ENCODE measurements at regions not wholly inside any gene's neighbourhood (a gene's known extent, or its start where the extent isn't known, plus 50 kb on each side); places are given as distances from the start of the nearest gene placed in this dataset.

DNA sequence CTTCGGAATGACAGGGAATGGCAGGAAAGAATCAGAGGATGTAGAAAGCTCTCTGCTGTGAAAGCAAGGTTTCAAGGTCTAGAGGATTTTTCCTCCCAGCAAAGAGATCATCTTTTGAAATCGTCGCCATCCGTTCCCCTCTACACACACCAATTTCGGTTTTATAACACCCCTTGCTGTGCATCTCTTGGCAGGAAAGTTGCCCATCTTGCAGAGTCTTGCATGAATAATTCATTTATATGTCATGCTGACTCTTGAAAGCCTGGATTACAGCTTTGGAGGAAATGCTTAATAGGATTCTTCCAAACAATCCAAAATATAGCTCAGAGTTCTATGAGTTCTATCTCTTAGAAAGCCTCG, 262.7 kb downstream of the CHL1 start:
- no peak for DNase-seq

DNA sequence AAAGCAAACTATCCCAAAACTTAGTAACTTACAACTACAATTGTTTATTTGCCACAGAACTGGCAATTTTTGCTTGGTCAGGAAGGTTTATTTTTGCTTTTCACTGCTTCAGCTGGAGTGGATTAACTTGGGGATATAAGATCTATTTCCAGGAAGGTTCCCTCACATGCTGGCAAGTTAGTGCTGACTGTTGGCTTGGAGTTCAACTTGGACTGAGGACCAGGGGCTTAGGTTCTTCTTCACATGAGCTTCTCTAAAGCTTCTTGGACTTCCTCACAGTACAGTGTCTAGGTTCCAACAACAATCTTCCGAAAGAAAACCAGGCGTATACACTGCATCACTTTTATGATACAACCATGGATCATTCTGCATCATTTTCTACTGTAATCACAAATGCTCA, 264.4 kb downstream of the CHL1 start:
- no peak for DNase-seq

DNA sequence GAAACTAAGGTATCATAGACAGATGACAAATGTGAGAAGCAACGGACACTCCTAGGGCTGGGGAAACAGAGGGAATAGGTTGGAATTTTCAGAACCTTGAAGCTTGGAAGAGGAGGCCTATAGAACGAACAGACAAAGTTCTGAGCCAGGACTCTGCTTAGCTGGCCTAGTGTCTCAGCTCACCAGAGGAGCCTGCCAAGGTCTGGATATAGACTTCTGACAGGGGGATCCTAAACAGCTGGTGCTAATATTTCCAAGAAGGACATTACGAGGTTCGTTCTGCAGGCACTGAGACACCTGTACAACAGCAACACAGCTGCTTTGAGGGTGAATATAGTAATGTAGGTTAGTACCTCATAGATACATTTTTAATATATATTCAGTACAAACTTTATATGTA, 266.3 kb downstream of the CHL1 start:
- no peak for DNase-seq

DNA sequence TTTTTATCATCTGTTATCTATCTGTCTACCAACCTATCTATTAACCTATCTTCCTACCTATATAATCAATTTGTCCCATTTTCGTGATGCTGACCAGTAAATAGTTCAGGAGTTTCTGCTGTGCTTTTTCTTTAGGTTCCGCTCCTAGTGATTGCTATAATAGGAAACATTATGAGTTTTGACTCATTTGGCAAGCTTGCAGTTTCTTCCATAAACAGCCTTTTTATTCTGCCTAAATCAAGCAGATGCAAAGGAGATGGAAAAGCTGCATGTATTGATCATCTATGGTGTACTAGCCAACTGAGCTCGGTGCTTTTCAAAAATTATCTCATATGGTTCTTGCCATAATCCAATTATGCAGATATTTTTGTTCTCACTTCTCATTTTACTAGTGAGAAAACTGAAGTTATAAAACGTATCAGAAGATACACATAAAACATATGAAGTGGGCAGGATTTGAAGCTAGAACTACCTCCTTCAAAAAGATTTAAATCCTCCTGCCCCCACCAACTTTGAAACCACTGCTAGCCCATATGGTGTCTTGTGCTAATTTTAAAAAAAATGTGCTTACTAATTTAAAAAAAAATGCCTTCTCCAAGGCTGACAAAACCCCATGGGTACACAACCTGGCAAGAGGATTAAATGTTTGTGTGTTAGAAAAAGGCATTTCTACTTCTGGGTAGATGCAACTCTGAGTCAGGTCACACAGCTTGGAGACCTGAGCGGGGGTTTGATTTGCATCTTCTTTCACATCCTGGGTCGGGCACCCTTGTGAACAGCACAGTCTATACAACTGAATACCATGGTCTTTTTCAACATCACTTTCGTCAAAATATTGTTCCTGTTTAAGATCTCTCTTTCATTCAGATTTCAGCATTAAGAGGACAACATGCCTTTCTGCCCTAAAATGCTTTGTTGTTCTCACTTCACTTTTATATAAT, 267.0 kb downstream of the CHL1 start:
- no peak for DNase-seq

DNA sequence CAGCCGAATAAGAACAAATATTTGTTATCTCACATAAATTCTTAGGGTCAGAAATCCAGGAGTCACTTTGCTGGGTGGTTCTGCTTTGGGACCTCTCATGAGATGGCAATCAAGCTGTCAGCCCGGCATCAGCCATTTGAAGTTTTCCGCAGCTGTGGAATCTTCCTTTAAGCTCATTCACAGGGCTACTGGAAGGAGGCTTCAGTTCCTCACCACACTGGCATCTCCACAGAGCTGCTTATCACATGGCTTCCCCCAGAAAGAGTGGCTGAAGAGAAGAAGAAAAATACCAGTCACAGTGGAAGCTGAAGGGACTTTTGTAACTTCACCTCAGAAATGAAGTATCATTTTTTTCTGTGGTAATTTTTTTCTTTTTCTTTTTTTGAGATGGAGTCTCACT, 267.7 kb downstream of the CHL1 start:
- DNase-seq, result no peak

DNA sequence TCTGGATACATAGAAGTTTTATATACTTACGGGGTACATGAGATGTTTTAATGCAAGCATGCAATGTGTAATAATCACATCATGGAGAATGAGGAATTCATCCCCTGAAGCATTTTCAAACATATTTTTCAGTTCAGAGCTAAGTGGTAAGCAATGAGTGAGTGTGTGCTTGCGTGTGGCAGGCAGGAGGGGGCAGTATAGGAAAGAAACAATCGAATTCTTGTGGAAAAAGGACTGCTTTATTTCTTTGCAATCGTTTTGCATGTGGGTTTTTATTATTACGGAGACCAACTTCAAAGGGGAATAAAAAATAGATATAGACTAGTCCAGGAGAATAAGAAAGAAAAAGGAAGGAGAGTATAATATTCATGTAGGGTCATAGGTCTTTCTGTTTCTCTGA, 271.6 kb downstream of the CHL1 start:
- no peak for DNase-seq

DNA sequence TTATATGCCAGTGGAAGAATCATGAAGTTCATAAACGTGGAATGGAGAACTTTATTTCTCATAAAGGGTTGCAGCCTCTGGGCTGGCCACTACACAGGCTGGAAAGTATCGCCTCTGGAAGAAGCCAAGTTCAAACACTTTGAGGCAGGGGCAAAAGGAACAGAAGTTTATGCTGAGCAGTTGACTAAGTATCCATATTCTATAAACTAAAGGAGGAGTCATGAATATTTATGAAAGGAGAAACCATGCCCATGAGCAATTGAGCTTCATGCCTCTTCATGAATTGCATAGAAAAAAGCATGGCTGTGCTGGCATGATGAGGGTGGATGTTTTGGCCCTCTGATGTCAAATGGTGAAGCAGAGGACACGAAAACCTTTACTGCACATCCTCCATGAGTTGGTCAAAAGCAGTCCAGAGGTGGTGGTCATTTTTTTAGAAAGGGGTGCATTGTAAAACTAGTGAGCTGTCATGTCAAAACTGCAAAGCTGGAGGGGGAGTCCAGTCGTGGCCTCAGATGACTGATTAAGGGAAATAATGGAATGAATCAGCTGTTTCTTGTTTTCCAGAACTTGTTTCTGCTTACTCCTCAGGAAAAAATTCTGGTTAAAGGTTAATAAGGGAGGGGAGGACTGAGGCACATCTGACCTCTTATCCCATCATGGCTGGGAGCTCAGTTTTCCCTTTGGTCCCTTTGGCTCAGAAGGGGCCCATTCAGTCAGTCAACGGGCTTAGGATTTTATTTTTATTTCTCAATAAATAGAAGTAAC, 276.7 kb downstream of the CHL1 start:
- DNase-seq, result no peak

DNA sequence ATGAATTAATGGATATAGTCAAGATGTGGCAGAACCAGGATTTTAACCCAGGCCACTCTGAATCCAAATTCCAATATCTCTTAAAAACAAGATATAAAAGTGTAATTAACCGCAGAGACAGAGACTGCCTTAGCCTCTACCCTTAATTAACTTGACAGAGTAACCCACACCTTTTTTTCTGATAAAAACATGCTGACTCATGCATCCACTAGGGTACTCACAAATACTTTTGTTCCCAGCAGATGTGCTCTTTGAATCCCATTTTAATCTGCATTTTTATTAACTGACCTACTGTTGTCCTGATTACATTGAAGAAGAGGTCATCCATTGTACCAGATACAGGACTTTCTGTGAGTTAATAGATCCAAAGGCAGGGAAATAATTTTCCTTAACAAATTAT, 278.3 kb downstream of the CHL1 start:
- no peak for DNase-seq

DNA sequence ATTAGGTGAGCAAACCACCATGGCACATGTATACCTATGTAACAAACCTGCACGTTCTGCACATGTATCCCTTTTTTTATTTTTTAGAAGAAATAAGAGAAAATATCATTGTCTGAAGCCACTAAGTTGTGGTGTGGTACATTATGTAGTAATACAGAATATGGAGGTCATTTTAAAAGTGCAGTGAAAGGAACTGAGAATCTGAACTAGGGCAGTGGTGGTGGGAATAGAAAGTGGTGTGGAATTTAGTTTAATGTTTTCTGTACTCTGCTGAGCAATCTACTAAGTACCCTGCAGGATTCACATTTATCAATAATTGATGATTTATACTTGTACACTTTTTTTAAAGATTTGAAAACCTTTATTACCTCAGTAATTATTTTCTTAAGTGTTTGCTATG, 283.5 kb downstream of the CHL1 start:
- no peak for DNase-seq

DNA sequence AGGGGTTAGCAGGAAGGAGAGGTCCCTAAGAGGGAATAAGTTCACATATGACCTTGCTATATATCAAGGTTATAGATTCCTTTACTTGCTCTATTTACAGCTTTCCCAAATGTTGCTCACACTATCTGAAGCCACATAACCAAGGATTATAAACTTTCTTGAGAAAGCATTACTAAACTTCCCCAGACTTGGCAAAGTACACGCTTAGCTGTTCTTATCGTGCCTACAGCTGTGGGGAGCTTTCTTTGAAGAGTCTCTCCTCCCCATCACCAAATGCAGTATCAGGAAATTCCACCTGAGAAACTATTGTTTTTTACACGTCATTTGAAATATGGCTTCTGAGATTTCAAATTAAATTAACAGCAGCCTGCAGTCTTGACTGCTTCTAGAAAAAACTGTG, 284.5 kb downstream of the CHL1 start:
- no peak for DNase-seq

DNA sequence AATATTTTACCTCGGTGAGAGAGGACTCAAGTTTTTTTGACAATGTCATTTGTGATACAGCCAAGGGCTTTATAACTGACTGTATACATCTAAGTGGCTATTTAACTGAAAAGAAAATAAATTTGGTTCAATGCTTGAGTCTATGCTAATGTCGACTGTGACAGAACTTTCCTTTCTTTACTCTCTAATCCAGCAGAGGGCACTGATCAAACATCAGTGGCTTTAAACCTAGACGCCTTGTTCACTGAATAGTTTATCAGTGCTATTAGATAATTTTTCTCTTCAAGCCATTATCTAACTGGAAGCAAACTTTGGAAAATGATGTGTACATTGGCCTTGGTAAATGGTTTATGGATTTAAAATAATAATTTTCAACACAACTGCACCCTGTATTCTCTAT, 285.1 kb downstream of the CHL1 start:
- DNase-seq, result no peak

DNA sequence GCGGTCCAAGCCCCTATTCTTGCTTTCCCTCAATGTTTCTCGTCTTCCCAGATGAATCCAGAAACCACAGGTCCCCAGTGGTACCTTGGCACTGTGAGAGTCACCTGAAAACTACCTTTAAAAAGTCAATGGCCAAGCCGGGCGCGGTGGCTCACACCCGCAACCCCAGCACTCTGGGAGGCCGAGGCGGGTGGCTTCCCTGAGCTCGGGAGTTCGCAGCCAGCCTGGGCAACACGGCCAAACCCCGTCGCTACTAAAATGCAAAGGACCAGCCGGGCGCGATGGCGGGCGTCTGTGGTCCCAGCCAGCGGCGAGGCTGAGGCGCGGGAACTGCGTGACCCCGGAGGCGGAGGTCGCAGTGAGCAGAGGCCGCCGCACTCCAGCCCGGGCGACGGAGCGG, 285.9 kb downstream of the CHL1 start:
- no peak for DNase-seq

DNA sequence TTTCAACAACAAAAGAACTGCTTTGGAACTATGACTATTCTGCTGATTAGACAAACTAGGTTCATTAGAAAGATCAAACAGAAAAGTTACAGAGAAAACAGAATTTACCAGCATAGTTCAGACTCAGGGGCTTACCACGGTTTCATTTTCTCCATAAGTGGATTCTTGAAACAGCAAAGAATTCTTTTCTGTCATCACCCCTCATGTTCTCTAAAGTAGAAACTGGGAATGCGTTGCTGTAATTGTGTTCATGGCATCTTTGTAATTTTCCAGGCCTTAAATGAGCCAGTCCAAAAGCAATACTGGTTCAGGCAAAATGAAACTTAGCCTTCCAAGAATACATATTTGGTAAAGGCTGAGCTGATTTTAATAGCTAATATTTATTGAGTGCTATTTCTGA, 287.8 kb downstream of the CHL1 start:
- DNase-seq, result no peak

DNA sequence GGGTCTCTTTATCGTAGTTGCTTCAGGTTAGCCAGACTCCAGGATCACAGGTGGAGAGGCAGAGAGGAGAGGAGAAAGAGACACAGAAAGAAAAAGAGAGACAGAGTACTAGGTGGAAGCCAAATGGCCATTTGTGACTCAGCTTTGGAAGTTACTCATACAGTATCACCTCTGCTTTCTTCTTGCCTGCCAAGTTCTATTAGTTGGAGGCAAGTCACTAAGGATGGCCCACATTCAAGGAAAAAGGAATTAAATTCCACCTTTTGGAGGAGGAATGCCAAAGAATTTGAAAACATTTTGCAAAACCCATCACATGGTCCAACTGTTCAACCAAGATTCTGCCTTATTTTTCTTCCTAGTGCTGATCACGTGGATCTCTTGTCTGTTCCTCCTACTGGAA, 291.1 kb downstream of the CHL1 start:
- DNase-seq, result no peak

DNA sequence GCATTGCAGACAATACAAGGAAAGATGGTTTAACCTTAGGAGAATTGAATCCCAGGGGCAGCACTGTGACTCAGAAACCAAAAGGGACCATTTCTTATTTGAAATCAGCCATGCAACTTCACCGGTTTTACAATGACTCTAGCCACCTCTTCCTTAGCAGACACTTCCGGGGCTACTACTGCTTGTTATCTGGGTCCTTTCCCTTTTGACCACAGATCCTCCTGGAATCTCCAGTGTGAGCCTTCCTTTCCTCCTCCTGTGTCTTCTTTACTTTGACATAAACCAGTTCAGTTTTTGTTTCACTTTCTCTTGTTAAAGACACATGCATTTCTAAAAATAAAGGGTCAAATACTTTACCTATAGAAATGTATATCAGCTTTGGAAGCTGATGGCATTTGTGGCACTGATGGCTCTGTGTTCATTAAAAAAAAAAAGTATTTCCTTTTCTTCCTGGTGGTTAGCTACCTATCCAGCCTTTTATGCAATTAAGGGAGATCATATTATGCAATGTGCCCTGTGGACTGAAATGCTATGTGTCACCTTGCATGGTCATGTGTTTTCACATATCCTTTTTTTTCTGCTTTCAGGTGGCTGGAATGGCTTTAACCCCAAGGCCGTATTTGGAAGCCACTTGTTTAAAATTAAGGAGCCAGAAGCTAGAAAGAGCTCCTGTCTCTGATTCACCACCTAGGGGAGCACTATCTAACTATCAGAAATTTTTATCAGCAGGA, 296.2 kb downstream of the CHL1 start:
- no peak for DNase-seq

DNA sequence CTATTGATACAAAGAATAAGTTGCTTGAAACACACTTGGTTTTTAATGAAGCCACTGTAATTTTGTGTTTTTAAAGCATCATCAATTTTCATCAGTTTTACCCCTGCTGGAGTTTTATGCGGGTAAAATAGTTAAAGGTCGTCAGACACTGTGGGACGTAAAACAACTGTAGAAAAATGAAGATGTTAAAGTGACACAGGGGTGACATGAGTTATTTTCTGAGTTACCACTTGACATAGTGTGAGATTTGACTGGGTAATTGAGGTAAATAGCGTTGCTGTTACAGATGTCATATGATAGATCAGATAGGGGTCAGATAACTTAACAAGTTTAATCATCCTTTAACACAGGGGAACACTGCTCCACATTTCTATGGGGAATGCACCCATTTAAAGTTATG, 297.6 kb downstream of the CHL1 start:
- DNase-seq, result no peak

DNA sequence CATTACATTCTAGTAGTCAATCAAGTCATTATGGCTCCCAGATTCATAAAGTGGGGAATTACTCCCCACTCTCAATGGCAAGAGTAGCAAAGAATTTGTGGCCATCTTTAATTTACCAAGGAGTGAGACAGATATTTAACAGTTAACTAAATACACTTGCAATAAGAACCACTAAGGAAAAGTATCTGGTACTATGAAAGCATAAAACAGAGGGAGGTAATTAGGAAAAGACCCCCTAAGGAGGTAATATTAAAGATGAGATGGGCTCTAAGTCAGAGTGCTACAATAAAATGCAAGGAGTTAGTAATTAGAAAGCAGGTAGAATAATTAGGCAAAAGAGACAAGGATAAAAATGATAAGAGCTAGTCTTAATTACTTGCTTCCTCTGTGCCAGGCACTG, 301.9 kb downstream of the CHL1 start:
- no peak for DNase-seq

DNA sequence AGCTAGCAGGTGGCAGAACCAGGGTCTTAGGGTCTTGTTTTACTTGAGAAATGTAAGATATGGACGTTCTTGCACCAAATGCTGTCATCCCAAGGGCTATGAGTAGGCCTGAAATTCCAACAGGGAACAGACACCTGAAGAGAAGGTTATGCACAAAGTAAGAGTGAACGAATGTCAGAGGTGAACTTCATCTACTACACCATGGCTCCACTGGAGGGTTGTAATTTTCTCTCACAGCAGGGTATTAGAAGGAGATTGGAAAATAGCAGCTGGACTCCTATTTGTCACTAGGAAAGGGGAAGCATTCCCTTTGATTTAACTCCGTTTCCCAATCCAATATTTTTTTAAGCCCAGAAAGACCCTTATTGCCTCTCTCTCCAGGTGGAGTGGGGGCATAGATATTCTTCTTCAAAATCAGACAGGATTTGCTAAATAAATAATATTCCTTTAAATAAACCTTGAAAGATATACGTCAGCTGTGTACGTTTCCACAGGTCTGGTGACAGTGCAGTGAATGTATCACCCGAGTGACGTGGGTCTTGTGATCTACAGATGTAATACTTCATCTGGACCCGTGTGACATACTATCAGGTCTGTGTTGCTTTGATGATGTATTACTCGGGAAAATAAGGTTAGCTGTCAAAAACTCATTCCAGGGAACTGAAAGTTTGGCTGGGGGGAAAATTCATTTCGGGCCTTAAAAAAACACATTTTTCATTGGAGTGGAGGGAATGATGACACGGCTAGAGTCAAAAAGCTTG, 302.6 kb downstream of the CHL1 start:
- no peak for DNase-seq

DNA sequence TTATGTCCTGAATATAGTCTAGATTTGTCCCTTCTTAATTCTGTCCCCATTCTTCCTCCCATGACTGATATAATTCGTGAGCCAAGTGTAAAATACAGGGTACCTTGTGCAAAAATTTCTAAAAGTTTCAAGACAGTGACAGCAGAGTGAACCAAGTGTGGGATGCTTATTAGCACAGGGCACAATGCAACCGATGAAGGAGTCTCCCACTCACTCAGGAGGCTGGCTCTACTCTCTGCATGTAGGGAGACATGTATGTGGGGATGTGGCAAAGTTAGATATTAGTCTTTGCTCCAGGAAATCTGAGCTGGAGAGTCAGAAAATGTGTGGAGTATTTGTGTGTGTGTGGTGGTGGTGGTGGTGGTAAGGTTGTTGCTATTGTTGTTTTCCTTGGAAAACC, 305.9 kb downstream of the CHL1 start:
- no peak for DNase-seq

DNA sequence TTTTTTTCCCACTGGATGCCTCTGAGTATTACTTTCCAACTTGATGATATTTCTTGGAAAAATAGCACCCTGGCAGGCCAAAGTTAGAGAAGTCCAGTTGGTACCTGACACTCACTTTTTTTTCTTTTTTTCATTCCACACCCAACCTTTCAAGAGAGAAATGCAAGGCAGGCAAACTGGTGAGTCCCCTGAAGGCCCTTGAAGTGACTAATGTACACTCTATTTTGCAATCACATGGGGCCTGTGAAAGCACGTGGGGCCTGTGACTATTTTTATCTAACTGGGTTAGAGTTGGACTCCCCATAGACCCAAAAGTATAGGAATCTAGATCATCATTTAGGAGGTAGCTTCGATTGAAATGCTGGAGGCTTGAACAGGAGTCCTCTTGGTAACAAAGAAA, 316.7 kb downstream of the CHL1 start:
- DNase-seq, result no peak

DNA sequence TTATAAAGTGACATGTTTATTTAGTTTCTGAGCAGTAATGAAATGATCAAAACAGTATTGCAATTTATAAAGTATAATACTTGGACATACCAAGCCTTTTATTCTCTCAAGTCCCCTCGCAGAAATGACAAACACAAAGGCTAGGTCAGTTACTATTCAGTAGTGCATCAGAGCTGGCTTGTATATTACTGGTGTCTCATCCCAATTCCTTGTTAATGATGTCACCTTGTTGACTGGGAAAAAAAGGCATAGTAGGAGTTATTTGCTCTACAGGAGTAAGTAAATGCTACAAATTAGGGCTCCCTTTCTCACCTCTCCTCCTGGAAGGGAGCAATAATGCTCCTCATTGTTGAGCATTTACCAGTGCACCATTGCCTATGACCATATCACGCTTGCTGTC, 317.6 kb downstream of the CHL1 start:
- DNase-seq, result no peak

DNA sequence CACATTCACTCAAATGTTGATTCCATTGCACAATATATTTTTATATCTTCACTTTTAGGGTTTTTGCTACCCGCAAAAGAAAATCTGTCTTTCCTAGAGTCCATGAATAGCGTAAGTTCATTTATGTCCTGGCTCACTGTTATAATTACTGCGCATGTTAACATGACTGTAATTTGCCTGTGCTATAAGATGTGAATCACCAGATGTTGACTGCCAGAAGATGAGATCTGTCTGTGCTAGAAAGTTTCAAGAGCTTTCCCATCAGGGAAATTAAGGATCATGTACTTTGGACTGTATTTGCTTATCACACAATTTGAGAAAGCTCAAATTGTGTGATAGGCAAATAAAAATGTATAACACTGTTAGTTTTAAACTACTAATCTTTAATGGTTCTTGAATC, 322.5 kb downstream of the CHL1 start:
- no peak for DNase-seq

DNA sequence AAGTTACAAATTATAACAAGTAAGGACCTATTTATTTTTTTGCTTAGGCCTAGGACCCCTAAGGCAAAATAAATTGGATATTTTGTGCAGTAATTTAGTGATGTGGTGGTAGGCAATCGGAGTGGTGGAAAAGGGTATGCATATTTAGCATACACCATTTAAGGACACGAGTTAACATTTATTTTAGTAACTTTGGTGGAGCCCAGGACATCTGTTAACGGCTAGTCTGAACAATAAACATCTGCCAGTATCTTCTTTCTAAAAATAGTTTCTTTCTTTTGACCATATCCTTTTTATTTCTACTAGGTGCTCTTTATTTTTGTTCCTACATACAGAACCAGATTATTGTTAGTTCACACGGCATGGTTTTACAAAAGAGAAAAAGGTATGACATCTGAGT, 326.3 kb downstream of the CHL1 start:
- no peak for DNase-seq
